ENCODE measurements at regions not wholly inside any gene's neighbourhood (a gene's known extent, or its start where the extent isn't known, plus 50 kb on each side); places are given as distances from the start of the nearest gene placed in this dataset.
A peak's percentile ranks its signal among the peaks of the same experiment; 100 is the strongest.

GRCh38 chr2:153079315-153079714, 360.9 kb downstream of the ARL6IP6 start:
- H3K9ac ChIP-seq (ENCODE audit: low read length) = no peak overlapping the region
- H3K4me2 ChIP-seq (ENCODE audit: low read depth, low read length) = peak overlapping the region; percentile 6
- peaks cover 97% of the 10 kb centered on the region for H3K79me2 ChIP-seq (ENCODE audit: low read length)
- no peaks in the 10 kb centered on the region for H3K9me2 ChIP-seq (replicated peaks; ENCODE audit: insufficient read depth, low read length)
- peaks cover 3% of the 10 kb centered on the region; the same call in 1 of the 2 replicates for H3F3A ChIP-seq (ENCODE audit: insufficient read depth, low read length)
- H3K27ac ChIP-seq (ENCODE audit: low read length) = no peak overlapping the region
- DNase-seq = no peak
- H3K9me3 ChIP-seq (replicated peaks; ENCODE audit: insufficient read depth, low read length) = no peaks in the 10 kb centered on the region
- H4K20me1 ChIP-seq (ENCODE audit: insufficient read depth, low read length) = peaks cover 10% of the 10 kb centered on the region; the same call in 1 of the 2 replicates
- no peak overlapping the region for H2AFZ ChIP-seq (ENCODE audit: low read length)
- peaks cover 16% of the 10 kb centered on the region for H3K4me1 ChIP-seq (ENCODE audit: low read length)
- H3K27me3 ChIP-seq (replicated peaks; ENCODE audit: insufficient read depth, low read length) = no peaks in the 10 kb centered on the region
- no peak for TF ChIP-seq CTCF (IDR thresholded peaks at IDR 0.05; ENCODE audit: low read length)
- no peak for TF ChIP-seq EZH2 (optimal IDR thresholded peaks at IDR 0.05; ENCODE audit: low read depth, low read length)
- TF ChIP-seq EZH2phosphoT487 (IDR thresholded peaks at IDR 0.05; ENCODE audit: low read length) = no peak
- peaks cover 16% of the 10 kb centered on the region; the same call in 1 of the 2 replicates for H3K36me3 ChIP-seq (replicated peaks; ENCODE audit: insufficient read depth, low read length)
- no peak overlapping the region for H3K4me3 ChIP-seq (ENCODE audit: low read length)

GRCh38 chr2:153077311-153077710, 358.9 kb downstream of the ARL6IP6 start:
- TF ChIP-seq EZH2 (optimal IDR thresholded peaks at IDR 0.05; ENCODE audit: low read depth, low read length) (no peak), CTCF (IDR thresholded peaks at IDR 0.05; ENCODE audit: low read length) (no peak), EZH2phosphoT487 (IDR thresholded peaks at IDR 0.05; ENCODE audit: low read length) (no peak)
- H3K9ac ChIP-seq (ENCODE audit: low read length) = no peak overlapping the region
- DNase-seq = no peak
- peak overlapping the region; percentile 42 for H3K4me2 ChIP-seq (ENCODE audit: low read depth, low read length)
- H3K4me3 ChIP-seq (ENCODE audit: low read length) = peak overlapping the region; percentile 26; the same call in 1 of the 2 replicates
- no peaks in the 10 kb centered on the region for H3K27me3 ChIP-seq (replicated peaks; ENCODE audit: insufficient read depth, low read length)
- peaks cover 3% of the 10 kb centered on the region; the same call in 1 of the 2 replicates for H3F3A ChIP-seq (ENCODE audit: insufficient read depth, low read length)
- H3K9me2 ChIP-seq (replicated peaks; ENCODE audit: insufficient read depth, low read length) = no peaks in the 10 kb centered on the region
- peaks cover 10% of the 10 kb centered on the region; the same call in 1 of the 2 replicates for H4K20me1 ChIP-seq (ENCODE audit: insufficient read depth, low read length)
- no peak overlapping the region for H2AFZ ChIP-seq (ENCODE audit: low read length)
- H3K4me1 ChIP-seq (ENCODE audit: low read length) = peaks cover 32% of the 10 kb centered on the region
- peak overlapping the region; percentile 2; the same call in 1 of the 2 replicates for H3K27ac ChIP-seq (ENCODE audit: low read length)
- no peaks in the 10 kb centered on the region for H3K9me3 ChIP-seq (replicated peaks; ENCODE audit: insufficient read depth, low read length)
- H3K36me3 ChIP-seq (replicated peaks; ENCODE audit: insufficient read depth, low read length) = peaks cover 22% of the 10 kb centered on the region; the same call in 1 of the 2 replicates
- peaks cover 100% of the 10 kb centered on the region for H3K79me2 ChIP-seq (ENCODE audit: low read length)

- peaks cover 100% of the 10 kb centered on the region for H3K79me2 ChIP-seq (ENCODE audit: low read length)
- peak overlapping the region; percentile 27; the same call in 1 of the 2 replicates for H3K4me2 ChIP-seq (ENCODE audit: low read depth, low read length)
- peaks cover 19% of the 10 kb centered on the region; the same call in 1 of the 2 replicates for H3K36me3 ChIP-seq (replicated peaks; ENCODE audit: insufficient read depth, low read length)
- H3K4me1 ChIP-seq (ENCODE audit: low read length) = peaks cover 34% of the 10 kb centered on the region
- peaks cover under 1% of the 10 kb centered on the region; the same call in 1 of the 2 replicates for H4K20me1 ChIP-seq (ENCODE audit: insufficient read depth, low read length)
- H3K27me3 ChIP-seq (replicated peaks; ENCODE audit: insufficient read depth, low read length) = no peaks in the 10 kb centered on the region
- no peak overlapping the region; the same call in 1 of the 2 replicates for H3K4me3 ChIP-seq (ENCODE audit: low read length)
- no peaks in the 10 kb centered on the region for H3K9me3 ChIP-seq (replicated peaks; ENCODE audit: insufficient read depth, low read length)
- DNase-seq = no peak
- H3K9ac ChIP-seq (ENCODE audit: low read length) = no peak overlapping the region
- H3K27ac ChIP-seq (ENCODE audit: low read length) = no peak overlapping the region
- no peaks in the 10 kb centered on the region for H3K9me2 ChIP-seq (replicated peaks; ENCODE audit: insufficient read depth, low read length)
- TF ChIP-seq EZH2phosphoT487 (IDR thresholded peaks at IDR 0.05; ENCODE audit: low read length) = no peak
- TF ChIP-seq CTCF (IDR thresholded peaks at IDR 0.05; ENCODE audit: low read length) = no peak
- TF ChIP-seq EZH2 (optimal IDR thresholded peaks at IDR 0.05; ENCODE audit: low read depth, low read length) = no peak
- H3F3A ChIP-seq (ENCODE audit: insufficient read depth, low read length) = peaks cover 24% of the 10 kb centered on the region
- H2AFZ ChIP-seq (ENCODE audit: low read length) = no peak overlapping the region
Measured at GRCh38 chr2:153074207-153074606, 355.8 kb downstream of the ARL6IP6 start.

Data from MM.1S (cell line).